A549 (cell line): ENCODE measurements at regions not wholly inside any gene's neighbourhood (a gene's known extent, or its start where the extent isn't known, plus 50 kb on each side); places are given as distances from the start of the nearest gene placed in this dataset.

Experiments
- RFX5 ChIP-seq: fragments of 450-650 bp; IDR thresholded peaks from 2 replicates; pipeline ENCODE4 v1.7.1; 2014; ENCODE audit warnings: antibody characterized with exemption, mild to moderate bottlenecking, moderate library complexity
- TF ChIP-seq, protein P1 (sequence below): fragments of 200-600 bp; sonication (generic); IDR thresholded peaks from 2 replicates; pipeline ENCODE4 v1.6.1; 2016; ENCODE audit warnings: antibody characterized with exemption, mild to moderate bottlenecking, moderate library complexity
- TF ChIP-seq, protein P2 (sequence below): fragments of >200 bp; sonication (Bioruptor Twin); formaldehyde crosslinking; IDR thresholded peaks from 3 replicates; pipeline ENCODE4 v1.5.1; 2016

- TF ChIP-seq, protein P1, sequence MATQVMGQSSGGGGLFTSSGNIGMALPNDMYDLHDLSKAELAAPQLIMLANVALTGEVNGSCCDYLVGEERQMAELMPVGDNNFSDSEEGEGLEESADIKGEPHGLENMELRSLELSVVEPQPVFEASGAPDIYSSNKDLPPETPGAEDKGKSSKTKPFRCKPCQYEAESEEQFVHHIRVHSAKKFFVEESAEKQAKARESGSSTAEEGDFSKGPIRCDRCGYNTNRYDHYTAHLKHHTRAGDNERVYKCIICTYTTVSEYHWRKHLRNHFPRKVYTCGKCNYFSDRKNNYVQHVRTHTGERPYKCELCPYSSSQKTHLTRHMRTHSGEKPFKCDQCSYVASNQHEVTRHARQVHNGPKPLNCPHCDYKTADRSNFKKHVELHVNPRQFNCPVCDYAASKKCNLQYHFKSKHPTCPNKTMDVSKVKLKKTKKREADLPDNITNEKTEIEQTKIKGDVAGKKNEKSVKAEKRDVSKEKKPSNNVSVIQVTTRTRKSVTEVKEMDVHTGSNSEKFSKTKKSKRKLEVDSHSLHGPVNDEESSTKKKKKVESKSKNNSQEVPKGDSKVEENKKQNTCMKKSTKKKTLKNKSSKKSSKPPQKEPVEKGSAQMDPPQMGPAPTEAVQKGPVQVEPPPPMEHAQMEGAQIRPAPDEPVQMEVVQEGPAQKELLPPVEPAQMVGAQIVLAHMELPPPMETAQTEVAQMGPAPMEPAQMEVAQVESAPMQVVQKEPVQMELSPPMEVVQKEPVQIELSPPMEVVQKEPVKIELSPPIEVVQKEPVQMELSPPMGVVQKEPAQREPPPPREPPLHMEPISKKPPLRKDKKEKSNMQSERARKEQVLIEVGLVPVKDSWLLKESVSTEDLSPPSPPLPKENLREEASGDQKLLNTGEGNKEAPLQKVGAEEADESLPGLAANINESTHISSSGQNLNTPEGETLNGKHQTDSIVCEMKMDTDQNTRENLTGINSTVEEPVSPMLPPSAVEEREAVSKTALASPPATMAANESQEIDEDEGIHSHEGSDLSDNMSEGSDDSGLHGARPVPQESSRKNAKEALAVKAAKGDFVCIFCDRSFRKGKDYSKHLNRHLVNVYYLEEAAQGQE, result no peak
- TF ChIP-seq, protein P2, sequence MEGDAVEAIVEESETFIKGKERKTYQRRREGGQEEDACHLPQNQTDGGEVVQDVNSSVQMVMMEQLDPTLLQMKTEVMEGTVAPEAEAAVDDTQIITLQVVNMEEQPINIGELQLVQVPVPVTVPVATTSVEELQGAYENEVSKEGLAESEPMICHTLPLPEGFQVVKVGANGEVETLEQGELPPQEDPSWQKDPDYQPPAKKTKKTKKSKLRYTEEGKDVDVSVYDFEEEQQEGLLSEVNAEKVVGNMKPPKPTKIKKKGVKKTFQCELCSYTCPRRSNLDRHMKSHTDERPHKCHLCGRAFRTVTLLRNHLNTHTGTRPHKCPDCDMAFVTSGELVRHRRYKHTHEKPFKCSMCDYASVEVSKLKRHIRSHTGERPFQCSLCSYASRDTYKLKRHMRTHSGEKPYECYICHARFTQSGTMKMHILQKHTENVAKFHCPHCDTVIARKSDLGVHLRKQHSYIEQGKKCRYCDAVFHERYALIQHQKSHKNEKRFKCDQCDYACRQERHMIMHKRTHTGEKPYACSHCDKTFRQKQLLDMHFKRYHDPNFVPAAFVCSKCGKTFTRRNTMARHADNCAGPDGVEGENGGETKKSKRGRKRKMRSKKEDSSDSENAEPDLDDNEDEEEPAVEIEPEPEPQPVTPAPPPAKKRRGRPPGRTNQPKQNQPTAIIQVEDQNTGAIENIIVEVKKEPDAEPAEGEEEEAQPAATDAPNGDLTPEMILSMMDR, result no peak
- no peak for TF ChIP-seq RFX5
Measured at GRCh38 chr6:84414531-84414930, 187.1 kb upstream of the CEP162 start.
